ENCODE measurements at regions not wholly inside any gene's neighbourhood (a gene's known extent, or its start where the extent isn't known, plus 50 kb on each side); places are given as distances from the start of the nearest gene placed in this dataset.

DNA sequence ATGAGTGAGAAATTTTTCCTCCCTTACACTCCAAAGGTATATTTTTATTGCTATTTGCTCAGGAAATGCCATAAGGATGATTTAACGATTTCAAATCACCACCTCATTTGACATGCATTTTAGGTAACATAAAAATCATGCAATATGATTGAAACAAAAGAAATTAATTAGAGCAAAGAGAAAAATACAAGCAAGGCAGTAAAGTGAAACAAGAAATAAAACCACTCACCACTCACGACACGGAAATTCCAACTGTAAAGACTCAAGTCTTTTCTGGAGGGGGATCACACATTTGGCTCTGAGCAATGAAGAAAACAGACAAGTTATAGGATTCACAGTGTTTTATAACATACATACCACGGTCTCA is 86.8 kb upstream of the ARHGAP29 start:
- Mint-ChIP-seq H3K4me3 (no peak overlapping the region), H3K36me3 (ENCODE audit: low read depth) (no peaks in the 10 kb centered on the region), H3K27me3 (ENCODE audit: low read depth) (no peaks in the 10 kb centered on the region), H3K9me3 (no peaks in the 10 kb centered on the region), H3K4me1 (peaks cover 41% of the 10 kb centered on the region), H3K27ac (ENCODE audit: unreplicated experiment) (no peak overlapping the region)
- TF ChIP-seq, protein P1, sequence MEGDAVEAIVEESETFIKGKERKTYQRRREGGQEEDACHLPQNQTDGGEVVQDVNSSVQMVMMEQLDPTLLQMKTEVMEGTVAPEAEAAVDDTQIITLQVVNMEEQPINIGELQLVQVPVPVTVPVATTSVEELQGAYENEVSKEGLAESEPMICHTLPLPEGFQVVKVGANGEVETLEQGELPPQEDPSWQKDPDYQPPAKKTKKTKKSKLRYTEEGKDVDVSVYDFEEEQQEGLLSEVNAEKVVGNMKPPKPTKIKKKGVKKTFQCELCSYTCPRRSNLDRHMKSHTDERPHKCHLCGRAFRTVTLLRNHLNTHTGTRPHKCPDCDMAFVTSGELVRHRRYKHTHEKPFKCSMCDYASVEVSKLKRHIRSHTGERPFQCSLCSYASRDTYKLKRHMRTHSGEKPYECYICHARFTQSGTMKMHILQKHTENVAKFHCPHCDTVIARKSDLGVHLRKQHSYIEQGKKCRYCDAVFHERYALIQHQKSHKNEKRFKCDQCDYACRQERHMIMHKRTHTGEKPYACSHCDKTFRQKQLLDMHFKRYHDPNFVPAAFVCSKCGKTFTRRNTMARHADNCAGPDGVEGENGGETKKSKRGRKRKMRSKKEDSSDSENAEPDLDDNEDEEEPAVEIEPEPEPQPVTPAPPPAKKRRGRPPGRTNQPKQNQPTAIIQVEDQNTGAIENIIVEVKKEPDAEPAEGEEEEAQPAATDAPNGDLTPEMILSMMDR (conservative IDR thresholded peaks at IDR 0.05) = no peak
- no peak for DNase-seq (ENCODE audit: low read depth, low spot score)

GRCh38 chr1:94323311-94324177 is 86.2 kb upstream of the ARHGAP29 start:
- no peak overlapping the region for H3K4me3 Mint-ChIP-seq
- H3K36me3 Mint-ChIP-seq (ENCODE audit: low read depth) = no peaks in the 10 kb centered on the region
- DNase-seq (ENCODE audit: low read depth, low spot score) = no peak
- peaks cover 41% of the 10 kb centered on the region for H3K4me1 Mint-ChIP-seq
- H3K9me3 Mint-ChIP-seq = no peaks in the 10 kb centered on the region
- no peaks in the 10 kb centered on the region for H3K27me3 Mint-ChIP-seq (ENCODE audit: low read depth)
- no peak overlapping the region for H3K27ac Mint-ChIP-seq (ENCODE audit: unreplicated experiment)
- TF ChIP-seq, protein P1 (conservative IDR thresholded peaks at IDR 0.05) = no peak

- Mint-ChIP-seq H3K36me3 (ENCODE audit: low read depth) (no peaks in the 10 kb centered on the region), H3K4me3 (no peak overlapping the region), H3K4me1 (peaks cover 34% of the 10 kb centered on the region), H3K9me3 (no peaks in the 10 kb centered on the region), H3K27me3 (ENCODE audit: low read depth) (no peaks in the 10 kb centered on the region), H3K27ac (ENCODE audit: unreplicated experiment) (no peak overlapping the region)
- TF ChIP-seq, protein P1 (conservative IDR thresholded peaks at IDR 0.05) = no peak
- no peak for DNase-seq (ENCODE audit: low read depth, low spot score)
Observed at GRCh38 chr1:94322696-94323095, 85.3 kb upstream of the ARHGAP29 start.

- H3K4me1 Mint-ChIP-seq = peaks cover 24% of the 10 kb centered on the region
- no peaks in the 10 kb centered on the region for H3K9me3 Mint-ChIP-seq
- H3K27me3 Mint-ChIP-seq (ENCODE audit: low read depth) = no peaks in the 10 kb centered on the region
- no peak overlapping the region for H3K27ac Mint-ChIP-seq (ENCODE audit: unreplicated experiment)
- TF ChIP-seq, protein P1 (conservative IDR thresholded peaks at IDR 0.05) = no peak
- H3K4me3 Mint-ChIP-seq = no peak overlapping the region
- no peak for DNase-seq (ENCODE audit: low read depth, low spot score)
- no peaks in the 10 kb centered on the region for H3K36me3 Mint-ChIP-seq (ENCODE audit: low read depth)
Observed at GRCh38 chr1:94321662-94322061, 84.3 kb upstream of the ARHGAP29 start.

DNA sequence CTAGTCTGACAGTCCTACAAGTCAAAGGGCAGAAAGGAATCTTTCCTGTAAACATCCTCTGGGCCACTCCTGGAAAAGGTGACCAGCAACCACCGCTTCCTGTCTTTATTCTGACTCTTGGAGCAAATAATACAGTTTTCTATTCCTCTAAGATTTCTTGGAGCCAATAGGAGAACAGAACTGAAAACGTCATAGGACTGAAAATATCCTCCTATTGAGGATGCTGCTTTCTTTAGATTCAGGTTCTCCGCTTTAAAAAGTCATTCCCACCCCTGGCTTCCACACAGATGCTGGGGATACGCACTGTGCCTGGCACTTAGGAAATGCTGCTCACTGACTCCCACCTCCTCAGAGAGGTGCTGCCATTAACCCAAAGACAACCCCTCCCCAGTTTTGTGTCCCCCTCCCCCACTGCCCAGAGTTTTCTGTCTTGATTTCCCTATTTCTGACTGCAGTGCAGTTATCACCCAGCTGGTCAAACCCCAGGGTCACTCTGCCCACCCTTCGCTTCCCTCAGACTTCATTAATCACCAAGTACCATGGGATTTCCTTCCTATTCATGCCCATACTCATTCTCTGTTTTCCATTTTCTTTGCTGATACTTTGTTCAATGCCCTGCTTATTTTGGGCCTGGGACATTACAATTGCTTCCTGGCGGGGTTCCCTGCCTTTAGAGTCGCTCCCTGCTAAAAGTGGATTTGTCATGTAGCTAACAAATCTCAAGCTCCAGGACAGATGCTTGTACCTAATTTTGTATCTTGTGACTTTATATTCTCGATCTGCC is 82.1 kb upstream of the ARHGAP29 start:
- TF ChIP-seq, protein P1 (conservative IDR thresholded peaks at IDR 0.05) = no peak
- Mint-ChIP-seq H3K27me3 (ENCODE audit: low read depth) (no peaks in the 10 kb centered on the region), H3K9me3 (no peaks in the 10 kb centered on the region), H3K36me3 (ENCODE audit: low read depth) (no peaks in the 10 kb centered on the region), H3K4me3 (no peak overlapping the region), H3K27ac (ENCODE audit: unreplicated experiment) (peak overlapping the region; percentile 82), H3K4me1 (peaks cover 12% of the 10 kb centered on the region)
- DNase-seq (ENCODE audit: low read depth, low spot score) = no peak
